OCI-LY3 (cell line): ENCODE measurements at regions not wholly inside any gene's neighbourhood (a gene's known extent, or its start where the extent isn't known, plus 50 kb on each side); places are given as distances from the start of the nearest gene placed in this dataset.

Source experiments
- EZH2phosphoT487 ChIP-seq: fragments of 200-600 bp; shearing (Covaris generic); IDR thresholded peaks from 2 replicates; pipeline ENCODE4 v1.6.1; 2018; ENCODE audit warnings: antibody characterized with exemption, mixed run types, low read depth
- TF ChIP-seq, protein P1 (sequence below): fragments of 200-600, 300-600 bp; sonication (generic); IDR thresholded peaks from 2 replicates; pipeline ENCODE4 v1.5.1; 2014; ENCODE audit warnings: antibody characterized with exemption, low read length, low read depth

DNA sequence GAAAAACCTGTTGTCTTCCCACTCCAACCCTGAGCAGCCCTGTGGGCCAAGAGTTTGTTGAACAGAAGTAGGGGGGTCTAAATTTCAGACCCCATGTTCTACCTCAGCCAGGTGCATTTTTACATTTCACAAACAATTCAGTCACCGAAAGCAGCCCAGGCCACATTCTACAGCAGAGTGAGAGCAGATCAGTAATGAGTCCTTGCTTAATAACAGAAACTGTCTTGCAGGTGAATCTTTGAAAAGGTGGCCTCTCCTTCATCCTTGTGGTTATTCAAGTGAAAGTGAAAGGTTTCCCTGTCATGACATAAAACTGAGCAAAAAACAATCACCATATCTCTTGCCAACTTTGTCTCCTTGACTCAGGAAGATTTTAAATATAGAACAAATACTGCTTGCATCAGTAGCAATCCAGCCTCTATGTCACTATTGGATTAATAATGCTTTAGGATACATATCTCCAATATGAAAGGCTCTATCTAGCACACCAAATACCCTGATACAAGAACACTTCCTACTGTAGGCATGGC, 670.2 kb downstream of the DIAPH3 start:
- TF ChIP-seq, protein P1, sequence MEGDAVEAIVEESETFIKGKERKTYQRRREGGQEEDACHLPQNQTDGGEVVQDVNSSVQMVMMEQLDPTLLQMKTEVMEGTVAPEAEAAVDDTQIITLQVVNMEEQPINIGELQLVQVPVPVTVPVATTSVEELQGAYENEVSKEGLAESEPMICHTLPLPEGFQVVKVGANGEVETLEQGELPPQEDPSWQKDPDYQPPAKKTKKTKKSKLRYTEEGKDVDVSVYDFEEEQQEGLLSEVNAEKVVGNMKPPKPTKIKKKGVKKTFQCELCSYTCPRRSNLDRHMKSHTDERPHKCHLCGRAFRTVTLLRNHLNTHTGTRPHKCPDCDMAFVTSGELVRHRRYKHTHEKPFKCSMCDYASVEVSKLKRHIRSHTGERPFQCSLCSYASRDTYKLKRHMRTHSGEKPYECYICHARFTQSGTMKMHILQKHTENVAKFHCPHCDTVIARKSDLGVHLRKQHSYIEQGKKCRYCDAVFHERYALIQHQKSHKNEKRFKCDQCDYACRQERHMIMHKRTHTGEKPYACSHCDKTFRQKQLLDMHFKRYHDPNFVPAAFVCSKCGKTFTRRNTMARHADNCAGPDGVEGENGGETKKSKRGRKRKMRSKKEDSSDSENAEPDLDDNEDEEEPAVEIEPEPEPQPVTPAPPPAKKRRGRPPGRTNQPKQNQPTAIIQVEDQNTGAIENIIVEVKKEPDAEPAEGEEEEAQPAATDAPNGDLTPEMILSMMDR: no peak
- no peak for TF ChIP-seq EZH2phosphoT487
